ENCODE measurements at regions not wholly inside any gene's neighbourhood (a gene's known extent, or its start where the extent isn't known, plus 50 kb on each side); places are given as distances from the start of the nearest gene placed in this dataset.
A peak's percentile ranks its signal among the peaks of the same experiment; 100 is the strongest.
"Not testable (repeated sequence)": the region's sequence is repeated elsewhere in the genome, so short reads cannot be mapped to it uniquely, and the experiment has no call there.

DNA sequence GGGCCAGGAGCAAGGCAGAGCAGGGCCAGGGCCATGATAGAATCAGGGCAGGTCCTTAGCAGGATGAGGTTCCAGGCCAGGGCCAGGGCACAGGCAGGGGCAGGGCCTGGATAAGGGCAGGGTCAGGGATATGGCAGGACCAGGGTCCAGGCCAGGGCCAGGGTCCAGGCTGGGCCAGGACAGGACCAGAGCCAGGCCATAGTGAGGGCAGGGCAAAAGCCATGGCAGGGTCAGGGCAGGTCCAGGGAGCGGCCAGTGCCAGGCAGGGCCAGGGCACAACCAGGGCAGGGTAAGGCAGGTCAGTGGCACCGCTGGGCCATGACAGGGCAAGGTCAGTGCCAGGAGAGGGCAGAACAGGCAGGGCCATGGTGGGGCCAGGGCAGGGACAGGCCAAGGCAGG lies 152.2 kb downstream of the LIPI start:
- FAIRE-seq (no peak), DNase-seq (ENCODE audit: insufficient read length, low spot score) (no peak)
- TF ChIP-seq POLR2AphosphoS5 (IDR thresholded peaks at IDR 0.05; ENCODE audit: low read depth, low read length) (no peak), PAX5 (IDR thresholded peaks at IDR 0.05; ENCODE audit: insufficient read depth, low read length, severe bottlenecking) (no peak), POLR2A (IDR thresholded peaks at IDR 0.05; ENCODE audit: low read depth, low read length) (no peak), TAF1 (IDR thresholded peaks at IDR 0.05; ENCODE audit: low read depth, low read length) (no peak), POU2F2 (IDR thresholded peaks at IDR 0.05; ENCODE audit: low read depth, low read length) (no peak), SPI1 (IDR thresholded peaks at IDR 0.05; ENCODE audit: low read depth, low read length) (no peak)

DNA sequence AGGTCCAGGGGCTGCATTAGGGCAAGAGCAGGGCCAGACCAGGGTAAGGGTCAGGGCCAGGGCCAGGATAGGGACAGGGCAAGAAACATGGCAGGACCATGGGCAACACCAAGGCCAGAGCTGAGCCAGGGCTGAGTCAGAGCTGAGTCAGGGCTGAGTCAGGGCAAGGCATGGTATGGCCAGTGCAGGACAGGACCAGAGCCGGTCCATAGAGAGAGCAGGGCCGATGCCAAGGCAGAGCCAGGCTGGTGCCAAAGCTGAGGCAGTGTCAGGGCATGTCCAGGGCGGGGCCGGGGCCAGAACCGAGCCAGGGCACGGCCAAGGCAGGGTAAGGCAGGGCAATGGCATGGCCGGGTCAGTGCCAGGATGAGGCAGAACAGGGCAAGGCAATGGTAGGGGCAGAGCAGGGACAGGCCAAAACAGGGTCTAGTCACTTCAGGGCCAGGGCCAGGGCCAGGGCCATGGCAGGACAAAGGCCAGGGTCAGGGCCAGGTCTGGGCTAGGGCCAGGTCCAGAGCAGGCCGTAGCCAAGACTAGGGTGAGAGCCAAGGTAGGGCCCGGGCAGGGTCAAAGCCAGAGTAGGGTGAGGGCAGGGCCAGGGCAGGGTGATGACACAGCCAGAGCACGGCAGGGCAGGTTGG lies 152.8 kb downstream of the LIPI start:
- not testable (repeated sequence) for DNase-seq (ENCODE audit: insufficient read length, low spot score); FAIRE-seq

DNA sequence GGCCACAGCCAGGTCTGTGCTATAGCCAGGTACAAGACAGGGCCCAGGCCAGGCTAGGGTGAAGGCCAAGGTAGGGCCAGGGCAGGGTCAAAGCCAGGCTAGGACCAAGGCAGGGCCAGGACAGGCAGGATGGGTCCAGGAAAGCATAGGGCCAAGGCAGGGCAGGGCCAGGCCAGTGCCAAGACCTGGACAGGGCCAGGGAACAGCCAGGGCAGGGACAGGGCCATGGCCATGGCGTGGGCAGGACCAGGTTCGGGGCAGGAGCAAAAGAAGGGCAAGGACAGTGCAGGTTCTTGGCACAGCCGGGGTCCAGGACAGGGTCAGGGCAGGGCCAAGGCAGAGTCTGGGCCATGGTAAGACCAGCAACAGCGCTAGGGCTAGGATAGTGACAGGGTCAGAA lies 153.4 kb downstream of the LIPI start:
- no peak for FAIRE-seq
- no peak for DNase-seq (ENCODE audit: insufficient read length, low spot score)
- TF ChIP-seq POU2F2 (IDR thresholded peaks at IDR 0.05; ENCODE audit: low read depth, low read length): no peak
- no peak for TF ChIP-seq SPI1 (IDR thresholded peaks at IDR 0.05; ENCODE audit: low read depth, low read length)
- TF ChIP-seq POLR2A (IDR thresholded peaks at IDR 0.05; ENCODE audit: low read depth, low read length): no peak
- no peak for TF ChIP-seq PAX5 (IDR thresholded peaks at IDR 0.05; ENCODE audit: insufficient read depth, low read length, severe bottlenecking)
- no peak for TF ChIP-seq TAF1 (IDR thresholded peaks at IDR 0.05; ENCODE audit: low read depth, low read length)
- TF ChIP-seq POLR2AphosphoS5 (IDR thresholded peaks at IDR 0.05; ENCODE audit: low read depth, low read length): no peak

DNA sequence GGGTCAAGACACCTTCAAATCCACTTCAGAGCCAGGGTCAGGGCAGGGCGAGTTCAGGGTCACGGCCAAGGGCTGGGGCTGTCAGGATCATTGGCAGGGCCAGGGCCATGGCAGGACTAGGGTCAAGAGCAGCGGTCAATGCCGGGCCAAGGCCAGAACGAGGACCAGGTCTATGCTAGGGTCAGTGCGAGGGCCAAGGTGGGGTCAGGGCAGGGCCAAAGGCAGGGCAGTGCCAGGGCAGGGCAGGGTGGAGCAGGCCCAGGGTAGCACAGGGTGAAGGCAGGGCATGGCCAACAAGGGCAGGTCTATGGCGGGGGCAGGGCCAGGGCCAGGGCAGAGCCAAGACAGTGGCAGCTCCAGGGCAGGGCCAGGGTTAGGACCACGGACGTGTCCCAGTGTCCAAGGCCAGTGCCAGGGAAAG lies 154.0 kb downstream of the LIPI start:
- DNase-seq (ENCODE audit: insufficient read length, low spot score) (no peak), FAIRE-seq (no peak)
- TF ChIP-seq PAX5 (IDR thresholded peaks at IDR 0.05; ENCODE audit: insufficient read depth, low read length, severe bottlenecking) (no peak), SPI1 (IDR thresholded peaks at IDR 0.05; ENCODE audit: low read depth, low read length) (no peak), POU2F2 (IDR thresholded peaks at IDR 0.05; ENCODE audit: low read depth, low read length) (no peak), POLR2A (IDR thresholded peaks at IDR 0.05; ENCODE audit: low read depth, low read length) (no peak), POLR2AphosphoS5 (IDR thresholded peaks at IDR 0.05; ENCODE audit: low read depth, low read length) (no peak), TAF1 (IDR thresholded peaks at IDR 0.05; ENCODE audit: low read depth, low read length) (no peak)

DNA sequence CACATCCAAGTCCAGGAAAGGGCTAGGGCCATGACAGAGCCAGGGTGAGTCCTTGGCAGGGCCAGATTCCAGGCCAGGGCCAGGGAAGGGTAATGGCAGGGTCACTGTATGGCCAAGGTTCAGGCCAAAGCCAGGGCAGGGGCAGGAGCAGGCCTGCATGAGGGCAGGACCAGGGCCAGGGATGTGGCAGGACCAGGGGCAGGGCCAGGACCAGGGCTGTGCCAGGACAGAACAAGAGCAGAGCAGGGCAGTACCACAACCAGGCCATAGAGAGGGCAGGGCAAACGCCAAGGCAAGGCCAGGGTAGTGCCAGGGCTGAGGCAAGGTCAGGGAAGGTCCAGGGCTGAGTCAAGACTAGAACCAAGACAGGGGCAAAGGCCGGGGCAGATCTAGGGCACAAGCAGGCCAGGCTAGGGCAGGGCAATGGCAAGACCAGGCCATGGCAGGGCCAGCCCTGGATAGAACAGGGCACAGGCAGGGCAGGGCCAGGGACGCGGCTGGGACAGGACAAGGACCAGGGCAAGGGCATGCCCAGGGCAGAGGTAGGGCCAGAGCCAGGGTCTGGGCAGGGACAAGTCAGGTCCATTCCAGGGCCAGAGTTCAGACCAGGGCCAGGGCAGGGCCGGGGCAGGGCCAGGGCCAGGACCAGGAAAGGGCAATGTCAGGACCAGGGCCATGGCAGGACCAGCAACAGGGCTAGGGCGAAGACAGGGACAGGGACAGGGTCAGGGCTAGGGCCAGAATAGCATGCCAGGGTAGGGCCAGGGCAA lies 154.8 kb downstream of the LIPI start:
- not testable (repeated sequence) for DNase-seq (ENCODE audit: insufficient read length, low spot score); FAIRE-seq

DNA sequence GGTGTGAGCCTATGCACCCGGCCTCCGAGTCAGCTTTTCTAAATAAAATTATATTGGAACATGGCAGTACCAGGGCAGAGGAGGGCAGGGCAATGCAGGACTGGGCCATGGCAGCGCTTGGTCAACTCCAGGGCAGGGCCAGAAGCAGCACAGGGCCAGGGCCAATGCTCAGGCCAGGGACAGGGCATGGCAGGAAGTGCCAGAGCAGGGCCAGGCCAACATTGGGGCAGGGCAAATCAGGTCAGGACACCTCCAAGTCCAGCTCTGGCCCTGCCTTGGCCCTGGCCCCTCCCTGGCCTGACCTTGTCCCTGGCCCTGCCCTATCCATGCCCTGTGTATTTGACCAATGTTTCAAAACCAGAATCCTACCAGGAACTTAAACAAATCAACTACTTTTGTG lies 156.1 kb downstream of the LIPI start:
- DNase-seq (ENCODE audit: insufficient read length, low spot score) (no peak), FAIRE-seq (no peak)
- no peak for TF ChIP-seq SPI1 (IDR thresholded peaks at IDR 0.05; ENCODE audit: low read depth, low read length)
- no peak for TF ChIP-seq POLR2A (IDR thresholded peaks at IDR 0.05; ENCODE audit: low read depth, low read length)
- no peak for TF ChIP-seq POU2F2 (IDR thresholded peaks at IDR 0.05; ENCODE audit: low read depth, low read length)
- TF ChIP-seq PAX5 (IDR thresholded peaks at IDR 0.05; ENCODE audit: insufficient read depth, low read length, severe bottlenecking): no peak
- TF ChIP-seq TAF1 (IDR thresholded peaks at IDR 0.05; ENCODE audit: low read depth, low read length): no peak
- no peak for TF ChIP-seq POLR2AphosphoS5 (IDR thresholded peaks at IDR 0.05; ENCODE audit: low read depth, low read length)

DNA sequence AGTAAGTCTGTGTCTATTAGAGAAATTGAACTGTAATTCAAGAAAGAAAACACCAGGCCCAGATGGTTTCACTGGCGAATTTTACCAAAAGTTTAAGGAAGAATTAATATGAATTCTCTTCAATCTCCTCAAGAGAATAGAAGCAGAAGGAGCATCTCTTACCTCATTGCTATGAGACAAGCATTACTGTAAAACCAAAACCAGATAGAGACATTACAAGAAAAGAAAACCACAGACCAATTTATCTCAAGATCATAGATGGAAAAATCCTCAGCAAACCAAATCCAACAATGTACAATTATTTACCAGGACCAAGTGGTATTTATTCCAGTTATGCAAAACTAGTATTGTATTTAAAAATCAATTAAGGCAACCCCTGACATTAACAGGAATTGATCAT lies 160.6 kb downstream of the LIPI start:
- FAIRE-seq: no peak
- TF ChIP-seq TAF1 (IDR thresholded peaks at IDR 0.05; ENCODE audit: low read depth, low read length): no peak
- TF ChIP-seq PAX5 (IDR thresholded peaks at IDR 0.05; ENCODE audit: insufficient read depth, low read length, severe bottlenecking): no peak
- TF ChIP-seq POU2F2 (IDR thresholded peaks at IDR 0.05; ENCODE audit: low read depth, low read length): no peak
- no peak for TF ChIP-seq SPI1 (IDR thresholded peaks at IDR 0.05; ENCODE audit: low read depth, low read length)
- no peak for TF ChIP-seq POLR2A (IDR thresholded peaks at IDR 0.05; ENCODE audit: low read depth, low read length)
- TF ChIP-seq POLR2AphosphoS5 (IDR thresholded peaks at IDR 0.05; ENCODE audit: low read depth, low read length): no peak
- DNase-seq (ENCODE audit: insufficient read length, low spot score): no peak

DNA sequence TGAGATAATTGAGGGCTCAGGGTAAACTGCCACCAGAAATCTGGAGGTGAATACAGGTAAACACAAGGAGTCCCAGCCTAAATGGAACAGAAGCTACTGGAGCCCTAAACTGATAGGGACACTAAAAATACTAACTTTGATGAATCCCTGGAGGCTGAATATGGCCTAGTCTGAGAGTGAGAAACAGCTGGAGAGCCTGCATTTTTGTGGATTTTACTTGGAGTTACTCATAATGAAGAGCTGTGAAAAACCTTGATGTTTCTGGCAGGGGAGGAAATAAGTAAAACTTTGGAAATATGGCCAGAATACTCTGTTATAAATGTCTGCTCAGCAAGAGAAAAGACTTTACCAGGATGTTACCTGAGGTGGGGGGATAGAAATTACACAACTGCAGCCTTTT lies 164.4 kb downstream of the LIPI start:
- TF ChIP-seq SPI1 (IDR thresholded peaks at IDR 0.05; ENCODE audit: low read depth, low read length) (no peak), TAF1 (IDR thresholded peaks at IDR 0.05; ENCODE audit: low read depth, low read length) (no peak), POLR2AphosphoS5 (IDR thresholded peaks at IDR 0.05; ENCODE audit: low read depth, low read length) (no peak), PAX5 (IDR thresholded peaks at IDR 0.05; ENCODE audit: insufficient read depth, low read length, severe bottlenecking) (no peak), POLR2A (IDR thresholded peaks at IDR 0.05; ENCODE audit: low read depth, low read length) (no peak), POU2F2 (IDR thresholded peaks at IDR 0.05; ENCODE audit: low read depth, low read length) (no peak)
- FAIRE-seq (no peak), DNase-seq (ENCODE audit: insufficient read length, low spot score) (no peak)

DNA sequence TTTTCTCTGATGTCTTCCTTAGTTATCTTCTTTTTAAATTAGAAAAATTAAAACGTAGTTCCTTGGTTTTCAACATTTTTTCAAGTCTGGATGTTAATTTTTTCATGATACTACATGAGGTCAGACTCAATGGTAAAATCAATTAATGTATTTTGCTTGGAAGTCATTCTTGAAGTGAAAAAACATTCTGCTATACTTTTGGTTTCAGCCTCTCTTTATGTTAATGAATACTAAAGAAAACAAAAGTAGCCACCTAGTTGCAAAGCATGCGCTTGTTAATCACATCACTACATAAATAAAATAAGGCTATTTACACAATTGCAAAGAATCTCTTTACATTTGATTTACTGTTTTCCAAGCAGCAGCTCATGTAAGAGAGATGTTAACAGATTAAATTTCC lies 170.4 kb downstream of the LIPI start:
- DNase-seq (ENCODE audit: insufficient read length, low spot score): no peak
- FAIRE-seq: no peak
- no peak for TF ChIP-seq POLR2AphosphoS5 (IDR thresholded peaks at IDR 0.05; ENCODE audit: low read depth, low read length)
- TF ChIP-seq POLR2A (IDR thresholded peaks at IDR 0.05; ENCODE audit: low read depth, low read length): no peak
- no peak for TF ChIP-seq TAF1 (IDR thresholded peaks at IDR 0.05; ENCODE audit: low read depth, low read length)
- TF ChIP-seq SPI1 (IDR thresholded peaks at IDR 0.05; ENCODE audit: low read depth, low read length): no peak
- TF ChIP-seq POU2F2 (IDR thresholded peaks at IDR 0.05; ENCODE audit: low read depth, low read length): no peak
- TF ChIP-seq PAX5 (IDR thresholded peaks at IDR 0.05; ENCODE audit: insufficient read depth, low read length, severe bottlenecking): no peak

DNA sequence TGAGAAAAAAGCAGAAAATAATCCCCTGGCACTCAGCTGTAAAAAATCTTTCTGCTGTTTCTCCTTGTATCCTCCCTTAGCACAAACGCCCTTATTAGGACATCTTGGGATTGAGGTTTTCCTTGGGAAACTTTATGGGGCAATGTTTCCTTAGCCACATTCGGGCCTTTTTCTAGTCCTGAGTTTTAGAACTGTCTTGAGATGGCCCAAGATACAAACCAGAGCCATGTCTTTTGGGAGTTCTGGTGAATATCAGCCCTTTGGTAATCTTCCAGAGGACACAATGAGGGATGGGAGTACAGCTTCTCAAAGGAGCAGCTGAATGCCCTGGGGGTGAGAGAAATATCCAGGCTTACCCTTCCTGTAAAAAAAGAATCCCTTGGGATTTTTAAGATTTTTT lies 182.1 kb downstream of the LIPI start:
- FAIRE-seq; DNase-seq (ENCODE audit: insufficient read length, low spot score): not testable (repeated sequence)

DNA sequence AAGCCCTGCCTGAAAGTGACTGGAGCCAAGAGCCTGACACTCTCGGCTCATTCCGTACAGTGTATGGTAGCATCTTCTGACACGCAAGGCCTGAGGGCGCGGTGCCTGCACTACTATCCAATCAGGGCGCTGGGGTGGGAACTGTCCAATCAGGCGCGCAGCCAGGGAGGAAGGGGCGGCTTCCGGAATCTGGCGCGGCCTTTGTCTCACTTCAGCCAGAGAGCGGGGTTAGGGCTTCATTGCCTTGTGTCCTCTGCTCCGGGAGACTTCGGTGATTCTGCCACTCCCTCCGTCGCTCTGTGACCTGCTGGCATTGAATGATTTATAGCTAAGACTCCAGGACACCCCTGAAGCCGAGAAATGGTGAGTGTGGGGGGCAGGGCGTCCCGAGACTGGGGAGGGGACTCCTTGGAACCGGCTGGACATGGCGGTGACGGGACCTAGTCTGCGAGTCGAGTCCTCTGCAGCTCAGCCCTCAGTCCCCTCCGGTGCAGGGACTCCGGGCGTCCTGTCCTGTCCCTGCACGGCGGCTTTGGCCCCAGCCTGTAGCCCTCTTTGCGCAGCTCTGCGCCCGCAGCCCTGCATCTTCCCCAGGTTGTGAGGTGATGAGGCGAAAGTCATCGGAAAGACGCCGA lies 183.4 kb downstream of the LIPI start:
- peak; percentile 37 for DNase-seq (ENCODE audit: insufficient read length, low spot score)
- FAIRE-seq: peak; percentile 97

DNA sequence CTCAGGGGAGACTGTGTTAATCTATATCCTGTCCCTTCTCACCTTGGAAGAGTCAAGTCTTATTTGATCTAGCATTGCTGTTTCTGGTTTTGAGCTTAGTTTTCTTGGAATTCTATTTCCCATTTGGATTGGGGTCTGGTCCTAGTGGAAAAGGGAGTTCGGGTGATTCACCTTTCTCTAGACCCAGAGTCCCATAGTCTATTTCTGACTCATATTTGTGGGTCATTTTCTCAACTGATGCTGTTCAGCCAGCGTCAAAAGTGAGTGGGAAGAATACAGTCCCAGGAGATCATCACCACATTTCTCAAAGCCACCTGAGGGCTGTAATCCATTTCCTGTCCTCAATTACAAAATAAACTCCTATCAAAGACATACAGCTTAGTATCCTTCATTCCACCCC lies 190.6 kb downstream of the LIPI start:
- FAIRE-seq; DNase-seq (ENCODE audit: insufficient read length, low spot score): not testable (repeated sequence)

DNA sequence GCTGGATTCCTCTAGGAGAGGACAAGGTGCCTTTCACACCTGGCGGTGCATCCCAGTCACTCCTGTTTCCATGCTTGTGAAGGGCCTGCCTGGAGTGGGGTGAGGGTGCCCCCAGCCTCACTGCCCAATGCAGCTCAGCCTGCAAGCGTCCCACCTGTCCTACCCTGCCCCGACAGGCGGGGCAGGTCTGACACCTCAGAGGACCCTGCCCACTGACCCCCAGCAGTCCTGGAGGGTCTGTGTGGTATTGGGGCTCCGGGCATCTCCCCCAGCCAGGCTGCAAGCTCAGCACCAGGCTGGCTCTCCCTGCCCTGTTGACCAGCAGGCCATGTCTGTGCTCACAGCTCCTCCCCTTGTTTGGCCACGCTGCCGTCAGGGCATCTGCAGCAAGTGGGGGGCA lies 194.9 kb downstream of the LIPI start:
- not testable (repeated sequence) for FAIRE-seq

DNA sequence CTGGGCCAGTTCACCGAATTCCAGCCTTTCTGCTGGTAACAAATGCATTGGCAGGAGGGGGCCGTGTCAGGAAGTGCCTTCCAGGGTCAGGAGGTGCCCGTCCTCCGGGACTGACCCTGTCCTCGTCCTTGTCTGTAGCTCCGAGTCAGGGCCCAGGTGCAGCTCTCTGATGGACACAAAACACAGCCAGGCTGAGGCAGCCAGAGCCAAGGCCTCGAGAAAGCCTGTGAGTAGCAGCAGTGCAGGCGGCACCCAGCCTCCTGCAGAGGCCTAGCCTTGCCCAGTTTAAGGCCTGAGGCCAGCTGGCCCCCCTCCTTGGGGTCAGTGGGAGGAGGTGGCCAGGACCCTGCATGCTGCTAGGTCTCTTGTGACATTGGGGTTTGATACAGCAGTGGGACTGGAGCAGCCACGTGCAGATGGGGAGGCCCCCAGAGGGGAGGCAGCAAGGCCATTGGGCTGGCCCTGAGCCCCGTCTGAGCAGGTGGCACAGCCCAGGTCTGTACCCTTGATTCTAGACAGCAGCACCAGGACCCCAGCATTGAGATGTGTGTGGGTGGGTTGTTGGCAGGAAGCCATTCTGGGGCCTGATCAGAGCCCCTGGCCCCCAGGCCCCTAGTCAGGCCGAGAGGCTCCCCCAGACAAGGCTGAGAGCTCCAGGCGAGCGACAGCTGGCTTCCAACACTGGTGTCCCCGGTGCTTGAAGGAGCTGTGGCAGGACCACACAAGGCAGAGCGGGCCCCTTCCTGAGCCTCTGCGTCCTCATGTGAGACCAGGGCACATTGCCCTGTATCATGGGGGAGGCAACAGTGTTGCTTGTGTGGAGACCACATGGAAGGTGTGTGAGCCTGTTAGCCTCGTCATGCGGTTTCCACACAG lies 196.9 kb downstream of the LIPI start:
- not testable (repeated sequence) for FAIRE-seq; DNase-seq (ENCODE audit: insufficient read length, low spot score)

More for the DNA sequence above, 194.9 kb downstream of the LIPI start:
- DNase-seq (ENCODE audit: insufficient read length, low spot score): not testable (repeated sequence)
